Upper lobe of left lung (tissue), 6 donors: ENCODE measurements at regions not wholly inside any gene's neighbourhood (a gene's known extent, or its start where the extent isn't known, plus 50 kb on each side); places are given as distances from the start of the nearest gene placed in this dataset.

Source experiments
- ATAC-seq, 2 donors: fragments of 200-7000 bp; cut with Tn5 transposase; one replicate each; pipeline ENCODE4 v1.9.1; 2022; ENCODE audit warnings: mild to moderate bottlenecking in 2 of 2, moderate library complexity in 2 of 2; ENCODE audit not compliant: low FRiP score in 2 of 2
- DNase-seq, 2 donors: peaks; one replicate each; pipeline ENCODE4 v3.0.0-alpha.2; 2019 to 2020
- H3K27ac ChIP-seq, 4 donors: fragments of 200-600 bp; sonication (generic); one replicate each; pipeline ENCODE4 v1.5.1; 2016 to 2019
- H3K27me3 ChIP-seq, 4 donors: fragments of 200-600 bp; sonication (generic); one replicate each; pipeline ENCODE4 v1.5.1; 2017 to 2019
- H3K36me3 ChIP-seq, 4 donors: fragments of 200-600 bp; sonication (generic); one replicate each; pipeline ENCODE4 v1.5.1; 2016 to 2019
- H3K4me1 ChIP-seq, 4 donors: fragments of 200-600 bp; sonication (generic); one replicate each; pipeline ENCODE4 v1.5.1; 2018 to 2019
- H3K4me3 ChIP-seq, 4 donors: fragments of 200-600 bp; sonication (generic); one replicate each; pipeline ENCODE4 v1.5.1; 2017 to 2019; ENCODE audit warnings: mild to moderate bottlenecking in 2 of 4, moderate library complexity in 1 of 4
- H3K9me3 ChIP-seq, 4 donors: fragments of 200-600 bp; sonication (generic); one replicate each; pipeline ENCODE4 v1.5.1; 2018 to 2019
- CTCF ChIP-seq, 6 experiments: fragments of 450-650 bp in 4 of 6; fragments of 200-600 bp in 2 of 6; sonication (generic) in 2 of 6; IDR thresholded peaks; one replicate each; pipeline ENCODE4 v1.5.1; 2016 to 2019; ENCODE audit warnings: antibody characterized with exemption in 6 of 6
- EP300 ChIP-seq, 4 donors: sonication (generic); formaldehyde crosslinking; IDR thresholded peaks; one replicate each; pipeline ENCODE4 v1.5.1; 2017; ENCODE audit warnings: antibody characterized with exemption in 4 of 4, control low read depth in 2 of 4
- POLR2A ChIP-seq, 4 donors: fragments of 450-650 bp; IDR thresholded peaks; one replicate each; pipeline ENCODE4 v1.5.1; 2016 to 2017; ENCODE audit warnings: antibody characterized with exemption in 4 of 4, mild to moderate bottlenecking in 2 of 4
- POLR2AphosphoS5 ChIP-seq, 2 donors: sonication (generic); formaldehyde crosslinking; IDR thresholded peaks; one replicate each; pipeline ENCODE4 v1.5.1; 2017; ENCODE audit warnings: antibody characterized with exemption in 2 of 2
- WGBS, 2 donors: methylation state at CpG; one replicate each; pipeline ENCODE4 v1.1.5; 2017 to 2018; 5-methylcytosine and 5-hydroxymethylcytosine counted together
- donor health status: DM: no; HTN: no; CAD: no; lungs with moderate emphysema.
- donor health status: DM: no; HTN: yes; CAD: no; lungs with severe emphysema.

GRCh38 chr1:65050735-65051134 is 84.4 kb upstream of the JAK1 start:
- WGBS, 2 donors: 61 to 72% methylated on average over 2 of the region's 2 CpGs
- Histone ChIP-seq H3K27ac (peak overlapping the region in 2 of 4 donors; percentile 23 to 33), H3K27me3 (no peaks in the 10 kb centered on the region), H3K4me3 (no peak overlapping the region), H3K9me3 (no peaks in the 10 kb centered on the region), H3K36me3 (peaks cover 0 to 8% (median 0%) of the 10 kb centered on the region in 4 donors), H3K4me1 (peaks cover 8 to 31% (median 23%) of the 10 kb centered on the region in 4 donors)
- TF ChIP-seq EP300 (IDR thresholded peaks at IDR 0.05): peak in 1 of 4 donors; percentile 46
- TF ChIP-seq CTCF (IDR thresholded peaks at IDR 0.05): no peak
- DNase-seq (peak in 1 of 2 donors; percentile 55), ATAC-seq (peak; percentile 34 to 73)

GRCh38 chr1:65054481-65054880 is 88.1 kb upstream of the JAK1 start:
- no peak for TF ChIP-seq POLR2A (IDR thresholded peaks at IDR 0.05)
- H3K27ac ChIP-seq: no peak overlapping the region
- peaks cover 0 to 34% (median 18%) of the 10 kb centered on the region in 4 donors for H3K36me3 ChIP-seq
- whole genome bisulfite sequencing, 2 donors: 65% methylated on average over 3 of the region's 3 CpGs
- H3K27me3 ChIP-seq: no peaks in the 10 kb centered on the region
- ATAC-seq (no peak), DNase-seq (no peak)
- no peaks in the 10 kb centered on the region for H3K9me3 ChIP-seq
- H3K4me1 ChIP-seq: peaks cover 23 to 42% (median 37%) of the 10 kb centered on the region in 4 donors
- no peak overlapping the region for H3K4me3 ChIP-seq

GRCh38 chr1:65055747-65056146 is 89.4 kb upstream of the JAK1 start:
- 47 to 50% methylated on average over 2 of the region's 2 CpGs for WGBS, 2 donors
- Histone ChIP-seq H3K9me3 (no peaks in the 10 kb centered on the region), H3K4me1 (peaks cover 21 to 52% (median 37%) of the 10 kb centered on the region in 4 donors), H3K36me3 (peaks cover 0 to 34% (median 18%) of the 10 kb centered on the region in 4 donors), H3K27me3 (no peaks in the 10 kb centered on the region), H3K4me3 (no peak overlapping the region), H3K27ac (peak overlapping the region; percentile 15 to 76 (median 52))
- ATAC-seq: peak in 1 of 2 donors; percentile 40
- peak in 1 of 2 donors; percentile 30 for DNase-seq
- TF ChIP-seq EP300 (IDR thresholded peaks at IDR 0.05) (peak in 1 of 4 donors; percentile 41), POLR2A (IDR thresholded peaks at IDR 0.05) (no peak), CTCF (IDR thresholded peaks at IDR 0.05) (no peak), POLR2AphosphoS5 (IDR thresholded peaks at IDR 0.05) (peak in 1 of 2 donors; percentile 32)

- no peak for TF ChIP-seq POLR2A (IDR thresholded peaks at IDR 0.05)
- TF ChIP-seq CTCF (IDR thresholded peaks at IDR 0.05): no peak
- no peak for TF ChIP-seq EP300 (IDR thresholded peaks at IDR 0.05)
- TF ChIP-seq POLR2AphosphoS5 (IDR thresholded peaks at IDR 0.05): no peak
- Histone ChIP-seq H3K9me3 (no peaks in the 10 kb centered on the region), H3K4me1 (peaks cover 21 to 55% (median 38%) of the 10 kb centered on the region in 4 donors), H3K27me3 (no peaks in the 10 kb centered on the region), H3K4me3 (no peak overlapping the region), H3K36me3 (peaks cover 0 to 34% (median 18%) of the 10 kb centered on the region in 4 donors), H3K27ac (peak overlapping the region; percentile 15 to 76 (median 52))
- peak in 1 of 2 donors; percentile 28 for DNase-seq
- WGBS, 2 donors: 33 to 50% methylated on average over 1 of the region's 1 CpG
- peak; percentile 68 to 72 for ATAC-seq
Observed at GRCh38 chr1:65056234-65056633, 89.9 kb upstream of the JAK1 start.

- TF ChIP-seq EP300 (IDR thresholded peaks at IDR 0.05) (no peak), CTCF (IDR thresholded peaks at IDR 0.05) (no peak), POLR2A (IDR thresholded peaks at IDR 0.05) (no peak), POLR2AphosphoS5 (IDR thresholded peaks at IDR 0.05) (no peak)
- Histone ChIP-seq H3K36me3 (peaks cover 0 to 34% (median 18%) of the 10 kb centered on the region in 4 donors), H3K27me3 (no peaks in the 10 kb centered on the region), H3K4me3 (no peak overlapping the region), H3K27ac (peak overlapping the region in 3 of 4 donors; percentile 15 to 76 (median 68)), H3K4me1 (peaks cover 26 to 55% (median 41%) of the 10 kb centered on the region in 4 donors), H3K9me3 (no peaks in the 10 kb centered on the region)
- 79 to 91% methylated on average over 3 of the region's 3 CpGs for WGBS, 2 donors
- DNase-seq (no peak), ATAC-seq (no peak)
Observed at GRCh38 chr1:65056866-65057265, 90.5 kb upstream of the JAK1 start.
